HPDE6-E6E7 (cell line): ENCODE measurements at regions not wholly inside any gene's neighbourhood (a gene's known extent, or its start where the extent isn't known, plus 50 kb on each side); places are given as distances from the start of the nearest gene placed in this dataset.

ENCODE experiments used
- DNase-seq: peaks from one replicate; pipeline ENCODE4 v3.0.0; 2011; ENCODE audit warnings: missing footprints; ENCODE audit errors: extremely low spot score

DNA sequence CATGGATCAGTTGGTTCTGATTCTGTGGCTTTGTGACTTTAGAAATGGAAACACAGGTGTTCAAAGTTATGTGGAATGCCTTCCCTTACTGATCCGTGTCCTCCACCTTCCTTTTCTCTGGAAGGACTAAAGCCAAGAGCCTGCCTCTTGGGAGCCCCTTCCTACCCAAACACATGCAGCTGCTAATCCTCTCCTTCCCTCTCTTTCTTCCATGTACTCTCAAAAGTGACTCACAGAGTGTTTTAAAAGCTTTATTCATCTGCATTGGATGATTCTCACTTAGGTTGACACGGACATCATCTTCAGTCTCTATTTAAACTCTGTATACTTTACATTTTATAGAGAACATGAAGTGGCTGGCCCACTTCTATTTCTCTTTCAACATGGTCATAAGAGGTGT, 856.5 kb upstream of the ARPP21 start:
- no peak for DNase-seq

DNA sequence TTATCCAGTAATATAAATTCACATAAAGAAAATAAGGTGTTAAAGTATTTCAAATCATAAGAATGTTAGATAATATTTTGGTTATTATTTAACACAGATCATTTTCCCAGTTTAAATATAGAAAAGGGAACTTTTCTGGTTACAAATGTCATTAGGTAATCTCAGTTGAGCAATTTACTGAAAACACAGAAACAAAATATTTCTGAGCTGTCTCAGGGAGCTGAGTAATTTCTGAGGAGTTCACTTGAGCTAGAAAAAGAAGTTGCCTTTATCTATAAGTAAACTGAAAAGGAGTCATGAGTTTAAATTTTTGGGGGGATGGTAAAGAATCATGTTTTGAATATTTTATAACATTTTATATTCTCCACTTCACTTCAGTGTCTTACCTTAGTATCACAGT, 855.4 kb upstream of the ARPP21 start:
- DNase-seq, result no peak

DNA sequence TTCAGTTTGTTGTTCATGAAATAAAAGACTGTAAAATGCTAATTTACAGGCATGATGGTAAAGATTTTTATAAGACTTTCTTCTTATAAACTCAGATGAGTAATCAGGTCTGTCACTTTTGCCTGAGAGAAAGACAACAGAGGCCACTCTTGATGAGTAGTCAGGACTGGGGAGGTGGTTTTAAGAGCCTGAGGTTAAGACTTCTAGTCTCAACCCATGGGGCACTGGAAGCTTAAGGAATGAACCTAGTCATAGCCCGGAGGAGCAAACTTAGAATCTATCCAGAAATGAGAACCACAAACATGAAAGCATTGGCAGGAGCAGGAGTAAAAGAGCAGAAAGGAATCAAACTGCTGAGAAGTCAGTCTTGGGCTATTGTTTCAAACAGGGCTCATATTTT, 846.3 kb upstream of the ARPP21 start:
- no peak for DNase-seq

DNA sequence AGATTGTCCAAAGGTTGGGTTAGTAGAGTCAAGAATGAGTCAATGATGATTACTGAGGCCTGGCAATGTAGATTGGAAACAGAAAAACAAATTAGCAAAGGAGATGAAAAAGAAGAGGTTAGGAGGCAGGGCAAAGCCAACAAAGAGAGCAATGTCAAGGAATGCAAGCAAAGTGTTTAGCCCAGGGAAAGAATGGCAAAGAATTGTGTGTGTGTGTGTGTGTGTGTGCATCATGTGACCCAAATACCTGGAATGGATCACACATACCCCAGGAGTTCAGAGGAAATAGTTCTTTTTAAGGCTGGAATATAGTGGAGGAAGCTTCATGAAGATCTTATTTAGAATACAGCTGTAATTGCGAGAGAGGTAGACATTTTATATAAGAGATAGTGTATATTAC, 831.7 kb upstream of the ARPP21 start:
- no peak for DNase-seq

DNA sequence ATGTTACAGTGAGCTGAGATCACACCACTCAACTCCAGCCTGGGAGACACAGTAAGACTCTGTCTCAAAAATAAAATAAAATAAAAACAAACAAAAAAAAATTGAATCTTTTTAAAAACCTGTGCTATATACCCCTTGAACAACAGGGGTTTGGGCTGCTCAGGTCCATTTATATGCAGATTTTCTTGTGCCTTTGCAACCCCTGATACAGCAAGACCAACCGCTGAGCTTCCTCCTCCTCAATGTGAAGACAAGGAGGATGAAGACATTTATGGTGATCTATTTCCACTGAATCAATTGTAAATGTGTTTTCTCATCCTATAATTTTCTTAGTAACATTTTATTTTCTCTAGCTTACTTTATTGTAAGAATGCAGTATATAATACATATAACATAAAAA, 831.0 kb upstream of the ARPP21 start:
- no peak for DNase-seq

DNA sequence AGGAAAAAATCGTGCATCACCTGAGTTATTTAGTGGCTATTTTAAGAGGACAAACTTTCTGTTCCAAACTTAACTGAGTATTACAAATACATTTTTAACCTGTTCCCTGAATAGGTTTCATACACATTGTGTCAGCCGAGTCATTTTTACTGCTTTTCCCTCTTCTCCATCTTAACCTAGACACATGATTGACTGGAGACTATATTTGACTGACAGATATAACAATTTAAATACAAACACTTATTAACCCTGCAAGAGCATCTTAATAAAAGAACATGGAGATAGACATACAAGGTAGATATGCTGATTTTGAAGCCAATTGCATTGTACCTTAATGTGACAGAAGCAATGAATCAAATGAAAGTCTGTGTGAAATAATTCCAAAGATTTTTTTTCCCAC, 810.5 kb upstream of the ARPP21 start:
- no peak for DNase-seq

DNA sequence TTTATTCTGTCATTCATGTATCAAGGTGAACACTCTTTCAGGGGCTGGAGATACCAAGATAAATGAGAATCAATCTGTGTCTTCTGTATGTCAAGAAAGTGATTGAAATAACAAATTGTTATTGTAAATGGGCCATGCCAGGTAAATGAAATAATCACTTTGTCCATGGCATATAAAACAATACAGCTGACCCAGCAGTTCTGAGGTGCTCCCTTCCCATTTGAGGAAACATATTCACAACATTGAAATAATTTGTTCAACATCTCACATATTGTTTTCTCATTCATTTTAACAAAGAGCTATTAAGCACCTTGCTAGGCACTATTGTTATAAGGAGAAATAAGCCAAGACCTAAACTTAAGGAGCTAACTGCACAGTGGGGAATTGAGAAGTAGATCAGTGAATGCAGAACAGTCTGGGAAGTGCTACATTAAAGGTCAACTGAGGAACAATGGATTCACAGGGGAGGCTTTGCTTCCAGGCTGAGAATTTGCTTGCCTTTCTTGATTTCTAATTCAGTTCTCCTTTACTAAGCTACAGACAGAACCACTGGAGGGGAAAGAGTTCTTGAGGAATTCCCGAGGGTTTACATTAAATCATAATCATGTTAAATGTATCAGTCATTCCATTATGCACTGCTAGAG, 806.3 kb upstream of the ARPP21 start:
- no peak for DNase-seq

DNA sequence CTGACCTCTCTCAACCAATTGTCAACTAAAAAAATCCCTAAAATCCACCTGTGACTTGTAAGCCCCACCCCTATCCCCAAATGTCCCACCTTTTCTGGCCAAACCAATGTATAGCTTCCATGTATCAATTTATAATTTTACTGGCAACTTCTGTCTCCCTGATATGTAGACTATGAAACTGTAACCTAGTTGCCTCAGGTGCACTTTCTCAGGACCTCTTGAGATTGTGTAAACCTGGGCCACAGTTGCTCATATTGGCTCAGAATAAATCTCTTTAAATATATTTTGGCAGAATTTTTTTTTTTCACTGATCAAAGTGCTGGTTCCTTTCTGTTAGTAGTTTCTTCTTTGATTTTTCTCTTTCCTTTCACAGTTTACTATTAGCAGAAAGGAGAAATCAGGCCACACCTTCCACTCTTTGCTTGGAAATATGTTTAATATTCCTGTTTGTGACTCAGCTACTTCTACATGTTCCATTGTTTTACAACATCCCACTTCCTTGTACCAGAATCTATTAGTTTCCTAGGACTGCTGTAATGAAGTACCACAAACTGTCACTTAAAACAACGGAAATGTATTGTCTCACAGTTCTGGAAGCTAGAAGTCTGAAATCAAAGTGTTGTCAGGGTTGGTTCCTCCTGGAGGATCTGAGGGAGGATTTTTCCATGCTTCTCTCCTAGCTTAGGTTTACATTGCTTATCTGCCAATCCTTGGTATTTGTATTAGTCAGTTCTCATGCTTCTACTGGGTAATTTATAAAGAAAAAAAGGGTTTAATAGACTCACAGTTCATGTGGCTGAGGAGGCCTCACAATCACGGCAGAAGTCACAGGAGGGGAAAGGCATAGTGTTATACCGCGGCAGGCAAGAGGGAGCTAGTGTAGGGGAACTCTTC, 801.2 kb upstream of the ARPP21 start:
- no peak for DNase-seq

DNA sequence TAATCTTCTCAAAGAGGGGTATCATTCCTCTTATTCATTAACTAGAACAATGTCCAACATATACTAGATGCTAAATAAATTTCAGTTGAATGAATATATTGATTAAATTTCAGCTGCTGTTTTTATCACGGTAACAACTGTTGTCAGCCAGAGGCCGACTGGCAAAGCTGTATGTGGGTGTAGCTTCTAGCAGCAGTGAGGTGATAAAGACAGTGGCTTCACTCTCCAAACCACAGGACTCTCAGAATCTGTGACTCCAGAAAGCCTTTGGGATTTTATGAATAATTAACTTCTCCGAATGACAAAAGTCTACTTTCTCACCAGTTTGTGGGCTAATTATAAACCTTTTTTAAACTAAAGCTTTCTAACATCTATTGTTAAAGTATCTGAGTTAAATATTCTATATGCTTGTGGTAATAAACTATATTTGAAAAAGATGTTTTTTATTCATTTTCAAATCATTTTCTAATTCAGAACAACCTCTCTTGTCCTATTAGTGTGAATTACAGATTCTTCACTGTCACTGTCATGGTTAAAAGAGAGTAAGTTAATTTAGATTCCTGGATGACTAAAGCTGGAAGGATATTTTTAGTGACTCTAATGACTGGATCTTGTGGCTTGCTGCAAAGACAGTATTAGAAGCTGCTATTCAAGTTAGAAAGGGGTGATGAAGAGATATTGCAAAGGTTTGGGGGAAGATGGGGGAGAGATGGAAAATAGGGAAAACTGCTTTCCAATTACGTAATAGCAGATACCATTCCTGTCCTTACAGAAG, 796.4 kb upstream of the ARPP21 start:
- no peak for DNase-seq

DNA sequence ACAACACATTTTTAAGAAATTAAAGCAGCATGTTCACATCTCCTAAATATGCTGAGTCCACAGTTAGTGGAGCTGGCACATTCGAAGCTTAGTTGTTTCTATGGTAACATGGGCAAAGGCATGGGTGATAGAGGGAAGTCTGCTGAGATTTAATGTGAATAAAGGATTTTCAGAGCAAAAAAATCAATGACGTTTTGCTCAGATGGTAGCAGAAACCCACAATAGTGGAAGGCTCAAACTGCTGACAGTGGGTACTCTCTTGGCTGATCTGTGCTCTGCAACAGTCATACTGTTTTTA, 795.1 kb upstream of the ARPP21 start:
- DNase-seq, result no peak

DNA sequence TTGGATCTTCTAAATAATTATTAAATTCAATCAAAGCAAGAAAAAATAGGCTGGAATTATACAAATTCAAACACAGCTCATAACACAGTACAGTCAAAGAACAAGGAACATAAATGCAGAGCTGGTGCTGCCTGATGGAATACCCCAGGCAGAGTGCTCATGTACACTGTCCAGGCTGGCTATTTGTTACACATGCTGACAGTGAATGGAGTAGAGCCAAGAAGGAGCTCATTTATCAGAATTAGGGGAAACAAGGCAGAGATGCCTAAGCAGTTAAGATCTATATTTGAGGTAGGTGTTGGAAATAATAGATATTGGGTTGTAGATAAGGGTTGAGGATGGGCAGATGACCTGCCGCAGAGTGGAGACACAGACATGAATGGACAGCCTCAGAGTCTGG, 788.2 kb upstream of the ARPP21 start:
- DNase-seq, result no peak

DNA sequence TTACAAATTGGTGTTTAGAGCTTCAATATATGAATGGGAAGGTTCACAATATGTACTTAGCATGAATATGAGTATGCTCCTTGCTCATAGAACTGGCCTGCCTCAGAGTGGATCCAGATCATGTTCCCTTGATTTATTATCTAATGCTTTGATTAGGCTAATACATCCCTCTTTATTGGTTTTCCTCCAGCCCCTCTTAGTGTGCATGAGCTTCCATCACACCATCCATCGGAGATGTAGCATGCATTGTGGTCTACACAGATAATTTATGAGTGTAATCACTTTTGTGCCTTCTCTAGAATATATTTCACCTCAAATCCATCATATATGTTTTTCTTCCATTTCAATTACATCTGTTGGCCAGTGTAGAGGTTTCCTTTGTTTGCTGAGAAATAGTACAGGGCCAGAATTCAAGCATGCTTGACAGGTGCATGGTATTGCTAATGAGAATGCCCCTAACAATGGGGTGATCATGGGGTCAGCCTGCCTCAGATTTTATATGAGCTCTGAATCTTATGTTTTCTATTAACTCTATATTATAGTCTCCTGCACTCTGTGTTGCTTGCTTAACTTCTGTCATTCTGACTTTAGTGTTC, 786.4 kb upstream of the ARPP21 start:
- no peak for DNase-seq

DNA sequence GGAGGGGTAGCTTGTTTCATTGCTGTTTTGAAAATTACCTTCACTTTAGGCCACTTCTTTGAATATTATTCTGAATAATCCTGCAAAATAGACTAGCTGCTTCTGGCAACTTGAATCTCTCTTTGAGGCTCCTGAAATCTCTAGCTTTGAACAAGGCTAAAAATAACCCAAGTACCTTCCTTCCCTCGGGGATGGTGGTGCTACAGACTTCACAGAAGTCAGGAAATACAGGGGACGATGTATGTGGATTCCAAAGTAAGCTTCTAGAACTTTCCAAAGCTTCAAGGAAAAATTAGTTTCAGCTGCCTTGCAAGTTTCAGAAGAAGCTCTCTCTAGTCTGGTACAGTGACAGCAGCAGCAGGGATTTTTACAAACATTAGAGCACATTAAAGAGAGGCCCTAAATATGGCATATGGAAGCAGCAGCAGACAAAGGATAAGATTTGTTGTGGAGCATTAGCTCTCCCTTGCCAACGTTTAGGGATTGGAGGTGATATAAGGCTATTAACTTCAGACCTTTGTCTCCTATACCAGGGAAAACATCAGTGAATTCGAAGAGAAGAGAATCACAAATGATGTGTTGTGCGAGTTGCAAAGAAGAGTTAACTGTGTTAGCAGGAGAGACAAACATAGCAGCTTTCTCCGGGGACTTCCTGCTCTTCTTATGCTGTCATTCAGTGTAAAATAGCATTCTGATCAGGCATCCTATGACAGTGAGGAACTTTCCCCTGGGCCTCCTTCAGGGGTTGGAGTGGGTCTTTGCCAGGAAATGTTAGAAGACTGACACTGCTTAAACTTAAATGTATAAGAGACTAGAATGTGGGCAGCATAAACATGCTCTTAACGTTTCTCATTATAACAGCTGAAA, 783.0 kb upstream of the ARPP21 start:
- DNase-seq, result no peak

DNA sequence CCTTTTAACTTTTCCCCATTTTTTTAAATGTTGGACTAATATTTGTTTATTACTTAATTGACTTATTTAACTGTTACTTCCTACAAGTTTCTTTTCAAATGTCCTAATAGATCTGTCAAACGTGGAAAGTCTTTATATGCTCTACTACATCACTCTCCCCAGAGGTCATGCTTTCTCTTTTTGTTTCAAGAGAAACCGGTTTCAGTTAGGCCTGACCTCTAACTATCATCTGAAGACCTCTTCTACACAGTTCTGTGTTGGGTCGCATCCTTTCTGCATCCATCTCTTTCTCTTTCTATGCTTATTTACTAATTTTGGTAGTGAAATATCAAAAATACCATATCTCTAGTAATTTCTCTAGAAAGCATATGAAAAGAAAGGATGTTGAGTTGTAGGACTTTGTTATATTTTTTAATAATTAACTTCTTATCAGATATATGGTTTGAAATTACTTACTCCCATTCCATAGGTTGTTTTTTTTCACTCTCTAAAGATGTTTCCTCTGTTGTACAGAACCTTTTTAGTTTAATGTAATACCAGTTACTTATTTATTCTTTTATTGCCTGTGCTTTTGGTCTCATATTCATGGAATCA, 781.2 kb upstream of the ARPP21 start:
- no peak for DNase-seq

DNA sequence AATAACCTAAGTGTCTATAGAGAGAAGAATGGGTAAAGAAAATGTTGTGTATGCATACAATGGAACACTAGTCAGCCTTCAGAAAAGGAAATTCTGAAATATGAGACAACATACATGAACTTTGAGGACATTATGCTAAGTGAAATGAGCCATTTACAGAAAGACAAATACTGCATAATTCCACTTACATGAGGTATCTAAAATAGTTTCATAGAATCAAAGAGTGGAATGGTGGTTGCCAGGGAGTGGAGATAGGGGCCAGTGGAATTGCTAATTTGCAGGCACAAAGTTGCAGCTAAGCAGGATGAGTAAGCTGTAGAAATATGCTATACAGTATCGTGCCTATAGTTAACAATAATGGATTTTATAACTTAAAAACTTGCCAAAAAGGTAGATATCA, 779.6 kb upstream of the ARPP21 start:
- no peak for DNase-seq

DNA sequence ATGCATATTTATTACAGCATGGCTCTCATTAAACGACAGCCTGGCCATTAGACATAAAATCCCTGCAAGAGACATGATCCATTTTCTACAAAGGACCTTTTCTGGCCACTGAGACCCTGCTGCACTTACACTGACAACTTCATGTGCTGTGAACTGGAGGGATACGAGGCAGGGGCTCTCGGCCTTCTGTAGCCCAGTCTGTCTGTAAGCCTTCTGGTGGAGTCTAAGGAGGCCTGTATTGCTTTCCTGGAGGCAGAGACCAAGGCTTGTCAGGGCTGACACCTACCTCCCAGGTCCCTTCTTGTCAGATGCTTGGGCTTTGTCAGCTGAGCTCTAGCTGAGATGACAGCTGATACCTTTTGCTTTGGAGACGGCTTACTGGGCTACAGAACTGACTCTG, 776.9 kb upstream of the ARPP21 start:
- DNase-seq, result no peak

DNA sequence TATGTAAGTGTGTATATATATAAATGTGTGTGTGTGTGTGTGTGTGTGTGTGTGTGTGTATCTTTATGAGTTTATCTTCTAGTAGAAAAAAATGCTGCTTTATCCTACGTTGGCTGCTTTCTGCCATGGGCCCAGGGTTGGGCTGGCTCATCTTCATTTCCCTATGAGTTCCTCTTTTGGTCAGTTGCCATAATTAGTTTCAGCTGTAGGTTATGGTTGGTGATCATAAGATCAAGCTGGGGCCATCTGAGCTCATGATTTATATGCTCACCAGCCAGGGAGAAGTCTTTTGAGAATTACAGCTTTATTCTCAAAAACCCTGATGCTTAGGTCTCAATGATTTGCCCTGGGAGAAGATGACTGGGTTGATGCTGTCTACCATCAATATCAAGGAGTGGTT, 775.8 kb upstream of the ARPP21 start:
- no peak for DNase-seq

DNA sequence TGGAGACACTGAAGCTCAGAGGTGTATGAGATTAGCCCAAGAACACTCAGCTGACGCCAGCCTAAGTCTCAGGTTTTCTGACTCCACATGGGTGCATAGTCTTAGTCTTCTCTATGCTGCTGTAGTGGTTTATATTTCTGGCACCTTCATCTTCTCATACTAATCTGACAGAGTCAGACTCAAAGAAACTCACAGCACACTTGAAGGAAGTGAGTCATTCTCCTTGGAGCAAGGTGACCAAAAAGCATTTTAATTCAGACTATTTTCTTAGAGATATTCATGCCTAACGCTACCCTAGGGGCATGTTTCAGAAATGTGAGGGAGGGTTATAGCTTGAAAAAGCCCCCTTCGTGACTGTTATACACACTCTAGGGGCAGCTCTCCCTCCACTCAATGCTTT, 775.3 kb upstream of the ARPP21 start:
- no peak for DNase-seq

DNA sequence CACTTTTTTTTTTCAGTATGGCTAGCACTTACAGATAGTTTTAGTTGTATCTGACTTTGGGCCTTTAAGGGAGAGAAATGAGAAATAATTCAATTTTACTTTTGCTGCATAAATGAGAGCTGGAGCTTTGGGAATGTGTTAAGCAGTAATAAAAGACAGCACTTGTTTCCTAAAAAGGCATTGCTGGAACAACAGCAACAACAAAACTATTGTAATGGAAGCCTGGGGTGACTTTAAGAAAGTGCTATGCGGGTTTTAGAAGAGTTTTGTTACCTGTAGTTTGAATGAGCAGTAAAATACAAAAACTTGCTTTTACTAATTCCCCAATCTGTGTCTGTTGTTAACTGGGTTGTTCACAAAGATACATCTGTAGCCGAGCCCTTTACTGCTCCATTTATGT, 774.0 kb upstream of the ARPP21 start:
- no peak for DNase-seq

DNA sequence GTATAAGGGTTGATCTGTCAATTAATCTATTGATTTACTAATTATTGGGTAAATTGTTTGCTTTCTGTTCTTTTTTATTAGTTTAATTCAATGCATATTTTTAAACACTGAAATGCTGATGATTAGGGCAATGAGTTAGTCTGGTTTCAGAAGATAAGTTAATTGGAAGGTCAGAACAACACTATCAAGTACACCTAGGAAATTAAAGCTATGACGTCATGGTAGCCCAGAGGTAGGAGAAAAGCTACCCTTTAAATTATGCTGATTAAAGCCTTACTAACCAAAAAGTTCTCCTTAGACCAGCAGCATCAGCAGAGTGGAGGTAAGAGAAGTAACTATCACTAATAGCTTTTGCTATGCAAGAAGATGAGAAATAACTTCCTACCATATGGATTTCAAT, 770.4 kb upstream of the ARPP21 start:
- no peak for DNase-seq

DNA sequence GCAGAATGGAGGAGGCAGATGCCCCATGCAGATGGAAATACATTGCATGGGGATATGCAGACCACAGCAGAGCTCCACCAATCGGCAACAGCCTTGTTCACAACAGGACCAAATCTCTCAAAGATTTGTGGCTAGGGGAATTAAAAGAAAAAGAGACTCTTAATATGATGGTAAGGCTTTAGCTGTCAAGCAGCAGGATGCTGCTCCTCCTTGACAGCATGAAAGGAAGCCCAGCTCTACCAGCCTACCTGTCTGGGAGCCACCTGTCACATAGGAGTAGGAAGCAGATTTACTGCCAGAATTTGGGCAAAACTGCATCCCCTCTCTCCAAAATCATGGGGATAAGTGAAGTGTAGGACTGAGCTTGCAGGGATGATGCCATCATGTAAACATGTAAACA, 769.6 kb upstream of the ARPP21 start:
- no peak for DNase-seq
